Kidney glomerular epithelial cell (primary cell): ENCODE measurements at regions not wholly inside any gene's neighbourhood (a gene's known extent, or its start where the extent isn't known, plus 50 kb on each side); places are given as distances from the start of the nearest gene placed in this dataset.
"Not testable (repeated sequence)": the region's sequence is repeated elsewhere in the genome, so short reads cannot be mapped to it uniquely, and the experiment has no call there.

Experiments used
- DNase-seq: peaks from one replicate; lab custom pipeline; 2025; lab: John Stamatoyannopoulos, UW

DNA sequence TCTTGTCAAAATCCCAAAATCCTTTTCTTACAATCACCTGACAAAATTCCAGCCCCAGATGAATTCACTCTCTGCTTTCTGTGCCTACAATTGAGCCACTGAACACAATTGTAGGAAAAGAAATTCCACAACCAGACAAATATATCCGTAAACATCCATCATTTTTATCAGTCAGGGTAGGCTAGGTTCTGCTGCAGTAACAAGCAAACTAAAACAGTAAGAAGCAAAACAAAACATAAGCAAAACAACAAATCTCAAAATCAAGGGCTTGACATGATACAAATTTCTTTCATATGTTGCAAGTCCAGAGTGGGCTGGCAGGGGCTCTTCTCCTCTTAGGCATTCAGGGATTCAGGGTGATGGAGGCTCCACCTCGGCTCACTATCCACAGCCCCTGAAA lies 114.2 kb upstream of the MAN2A1 start:
- DNase-seq, result no peak

DNA sequence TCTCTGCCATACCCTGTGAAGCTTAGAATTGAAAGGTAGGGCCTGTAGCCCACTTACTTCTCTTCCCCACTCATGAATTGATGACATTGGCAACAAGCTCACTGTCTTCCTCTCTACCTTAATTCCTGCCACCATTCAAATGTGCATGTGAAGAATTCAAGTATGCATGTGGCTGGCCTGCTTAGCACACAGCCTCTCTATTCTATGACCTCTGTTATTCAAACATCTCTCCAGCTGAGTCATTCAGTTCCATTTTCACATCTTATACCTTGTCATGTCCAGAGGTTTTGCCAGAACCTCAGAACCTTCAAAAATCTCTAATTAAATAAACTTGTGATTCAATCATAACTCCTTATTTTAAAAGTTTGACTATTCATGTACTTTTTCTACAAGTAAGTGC lies 114.7 kb upstream of the MAN2A1 start:
- DNase-seq, result no peak

DNA sequence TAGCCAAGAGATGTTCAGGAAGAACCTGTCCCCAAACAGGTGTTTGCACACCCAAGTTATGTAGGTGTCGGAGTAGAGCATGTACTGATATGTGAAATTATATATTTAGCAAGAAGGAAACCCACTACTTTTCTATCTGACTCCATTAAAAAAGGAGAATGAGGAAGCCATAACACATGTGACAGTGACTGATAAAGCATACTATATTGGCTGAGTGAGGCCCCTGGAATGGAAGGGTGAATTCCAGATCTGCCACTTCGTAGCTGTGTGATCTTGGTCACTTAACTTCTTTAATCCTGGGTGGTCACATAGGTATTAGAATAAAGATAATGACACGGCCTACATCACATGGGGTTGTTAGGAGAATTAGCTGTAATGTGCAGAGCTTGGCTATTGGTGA lies 116.0 kb upstream of the MAN2A1 start:
- no peak for DNase-seq

DNA sequence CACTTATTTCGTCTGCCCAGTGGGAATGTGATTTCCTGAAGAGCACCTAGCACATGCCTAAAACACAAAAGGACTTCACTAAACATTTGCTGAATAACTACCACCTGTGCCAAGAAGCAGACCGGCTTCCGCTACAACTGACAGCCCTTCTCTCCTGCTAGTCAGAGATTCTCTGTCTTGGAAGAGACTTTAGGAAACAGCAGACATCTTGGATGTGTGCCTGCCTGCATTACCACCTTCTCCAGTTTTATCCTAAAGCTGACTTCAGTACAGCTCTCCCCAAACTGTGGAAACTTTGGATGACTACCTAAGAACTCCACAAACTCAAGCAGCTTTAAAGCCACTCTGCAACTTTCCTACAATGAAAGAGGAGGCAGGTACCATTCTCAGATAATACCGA lies 116.5 kb upstream of the MAN2A1 start:
- no peak for DNase-seq

DNA sequence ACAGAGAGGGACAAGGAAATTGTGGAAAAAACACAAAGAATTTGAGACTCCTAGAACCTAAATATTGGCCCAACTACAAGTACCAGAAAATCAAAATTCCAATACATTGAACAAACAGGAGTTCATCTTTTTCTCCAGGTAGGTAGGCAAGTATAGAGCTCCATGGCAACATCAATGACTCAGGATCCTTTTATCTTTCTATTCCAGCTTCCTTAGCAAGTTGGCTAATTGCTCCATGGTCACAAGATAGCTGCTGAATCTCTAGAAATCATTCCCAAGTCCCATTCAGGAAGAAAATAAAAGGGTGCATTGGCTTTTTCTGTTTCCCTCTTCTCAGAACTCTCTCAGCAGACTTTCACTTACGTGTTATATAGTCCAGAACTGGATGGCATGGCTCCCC lies 117.9 kb upstream of the MAN2A1 start:
- DNase-seq, result no peak

DNA sequence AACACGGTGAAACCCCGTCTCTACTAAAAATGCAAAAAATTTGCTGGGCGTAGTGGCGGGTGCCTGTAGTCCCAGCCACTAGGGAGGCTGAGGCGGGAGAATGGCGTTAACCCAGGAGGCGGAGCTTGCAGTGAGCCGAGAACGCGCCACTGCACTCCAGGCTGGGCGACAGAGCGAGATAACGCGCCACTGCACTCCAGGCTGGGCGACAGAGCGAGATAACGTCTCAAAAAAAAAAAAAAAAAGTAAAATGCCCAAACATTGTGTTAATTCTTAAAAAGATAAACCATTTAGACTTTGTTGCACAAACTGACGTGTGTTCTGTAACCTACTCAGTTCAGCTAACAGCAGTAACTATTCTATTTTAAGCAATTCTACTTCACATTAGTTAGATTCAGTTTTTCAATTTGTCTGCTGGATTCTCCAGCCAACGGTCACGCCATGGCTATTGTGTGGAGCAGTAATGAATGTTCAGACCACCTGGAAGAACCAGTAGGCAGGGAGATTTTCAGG lies 119.3 kb upstream of the MAN2A1 start:
- no peak for DNase-seq

DNA sequence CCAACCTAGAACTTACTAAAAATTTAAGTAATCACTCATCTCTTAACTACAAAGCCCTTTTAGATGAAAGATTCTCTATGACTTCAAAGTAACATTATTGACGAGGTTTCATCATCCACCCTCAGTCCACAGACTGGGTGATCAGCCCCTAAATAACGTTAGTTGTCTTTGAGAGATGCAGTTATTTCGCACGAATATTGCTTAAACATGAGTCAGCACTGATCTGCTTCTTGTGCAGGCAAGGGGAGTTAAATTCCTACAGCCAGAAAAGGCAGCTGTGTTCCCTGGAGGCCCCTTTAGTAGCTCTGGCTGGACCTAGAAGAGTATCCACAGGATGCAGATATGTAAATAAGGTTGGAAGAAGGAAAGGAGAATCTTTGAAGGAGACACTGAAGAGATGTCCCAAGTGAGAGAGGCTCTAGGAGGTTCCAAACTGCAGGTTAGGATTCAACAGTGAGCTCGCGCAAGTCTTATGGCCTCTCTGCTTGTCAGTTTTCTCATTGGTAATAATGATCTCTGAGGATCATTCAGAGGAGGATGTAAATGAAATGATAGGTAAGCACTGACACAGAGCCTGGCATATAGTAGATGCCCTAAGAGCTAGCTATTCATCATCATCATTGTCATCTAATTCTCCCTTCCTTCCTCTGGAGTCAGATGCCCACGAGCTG lies 122.2 kb upstream of the MAN2A1 start:
- DNase-seq, result no peak

DNA sequence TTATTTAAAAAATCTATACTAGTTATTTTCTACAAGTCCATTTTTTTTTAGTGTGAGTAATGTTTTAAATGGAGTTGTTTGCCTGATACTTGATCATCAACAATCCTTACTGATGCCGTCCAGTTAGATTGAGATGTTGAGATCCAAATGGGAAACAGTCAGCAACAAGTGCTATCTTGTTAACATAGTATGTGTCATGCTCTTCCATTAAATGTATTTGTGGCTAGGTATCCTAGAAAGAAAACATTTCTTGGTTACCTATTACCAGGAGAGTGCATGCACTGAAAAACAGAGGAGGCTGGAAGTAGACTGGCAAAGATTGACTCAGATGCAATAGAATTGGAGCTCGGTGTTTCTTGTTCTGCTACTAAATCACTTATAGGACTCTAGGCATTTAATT lies 123.4 kb upstream of the MAN2A1 start:
- peak; percentile 7 for DNase-seq

DNA sequence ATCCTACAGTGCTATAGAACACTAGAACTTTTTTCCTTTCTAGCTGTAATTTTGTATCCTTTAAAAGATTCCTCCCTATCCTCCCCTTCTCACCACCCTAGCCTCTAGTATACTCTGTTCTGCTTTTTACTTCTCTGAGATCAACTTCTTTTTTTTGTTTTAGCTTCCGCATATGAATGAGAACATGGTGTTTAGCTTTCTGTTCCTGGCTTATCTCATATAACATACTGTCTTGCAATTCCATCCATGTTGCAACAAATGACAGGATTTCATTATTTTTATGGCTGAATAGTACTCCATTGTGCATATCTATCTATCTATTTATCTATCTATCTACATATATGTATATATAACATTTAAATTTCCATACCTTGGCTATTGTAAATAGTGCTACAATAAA lies 126.0 kb upstream of the MAN2A1 start:
- DNase-seq, result no peak

DNA sequence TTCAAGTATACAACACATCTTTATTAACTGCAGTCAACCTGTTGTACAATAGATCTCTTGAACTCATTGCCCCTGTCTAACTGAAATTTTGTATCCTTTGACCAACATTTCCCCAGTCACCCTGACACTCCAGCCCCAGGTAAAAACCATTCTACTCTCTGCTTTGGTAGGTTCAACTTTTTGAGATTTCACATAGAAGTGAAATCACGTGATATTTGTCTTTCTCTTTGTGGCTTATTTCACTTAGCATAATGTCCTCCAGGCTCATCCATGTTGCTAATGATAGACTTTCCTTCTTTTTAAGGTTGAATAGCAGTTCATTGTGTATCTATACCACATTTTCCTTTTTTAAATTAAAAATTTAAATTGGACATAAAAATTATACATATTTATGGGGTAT lies 126.5 kb upstream of the MAN2A1 start:
- DNase-seq, result no peak

DNA sequence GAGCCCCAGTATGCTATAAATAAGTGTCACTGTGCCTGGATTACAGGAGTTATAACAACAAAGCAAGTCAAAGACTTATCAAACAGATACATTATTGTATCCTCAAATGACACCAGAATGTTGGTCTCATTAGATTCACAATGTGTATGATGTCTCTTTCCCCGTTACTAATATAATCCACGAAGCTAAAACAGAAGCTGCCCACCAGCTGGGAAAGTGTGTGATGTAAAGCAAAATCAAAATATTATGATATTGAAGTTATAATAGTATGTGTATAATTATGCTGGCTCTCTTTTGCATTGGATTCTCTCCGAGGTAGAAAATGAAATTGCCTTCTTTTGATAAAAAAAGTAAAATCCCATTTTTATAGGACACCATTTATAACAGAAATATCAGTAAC lies 127.3 kb upstream of the MAN2A1 start:
- DNase-seq, result no peak

DNA sequence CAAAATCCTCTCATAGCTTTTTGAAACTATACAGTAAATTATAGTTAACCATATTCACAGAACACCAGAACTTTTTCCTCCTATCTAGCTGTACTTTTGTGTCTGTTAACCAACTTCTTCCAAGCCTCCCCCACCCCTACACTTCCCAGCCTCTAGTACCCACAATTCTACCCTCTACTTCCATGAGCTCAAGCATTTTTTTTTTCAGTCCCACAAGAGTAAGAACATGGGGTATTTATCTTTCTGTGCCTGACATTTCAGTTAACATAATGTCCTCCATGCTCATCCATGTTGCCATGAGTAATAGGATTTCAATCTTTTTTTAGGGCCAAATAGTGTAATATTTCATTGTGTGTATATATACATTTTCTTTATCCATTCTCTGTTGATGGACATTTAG lies 128.3 kb upstream of the MAN2A1 start:
- no peak for DNase-seq

DNA sequence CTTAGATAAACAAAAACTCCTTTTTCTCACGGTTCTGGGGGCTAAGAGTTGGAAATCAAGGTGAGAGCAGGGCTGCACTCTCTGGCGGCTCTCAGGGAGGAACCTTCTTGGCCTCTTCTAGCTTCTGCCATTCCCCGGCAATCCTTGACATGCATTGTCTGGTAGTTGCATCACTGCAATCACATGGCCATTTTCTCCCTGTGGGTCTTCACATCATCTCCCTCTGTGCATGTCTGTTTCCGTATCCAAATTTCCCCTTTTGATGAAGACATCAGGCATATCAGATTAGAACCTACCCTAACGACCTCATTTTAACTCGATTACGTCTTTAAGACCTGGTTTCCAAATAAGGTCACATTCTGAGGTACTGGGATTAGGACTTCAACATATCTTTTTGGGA lies 129.2 kb upstream of the MAN2A1 start:
- DNase-seq, result no peak

DNA sequence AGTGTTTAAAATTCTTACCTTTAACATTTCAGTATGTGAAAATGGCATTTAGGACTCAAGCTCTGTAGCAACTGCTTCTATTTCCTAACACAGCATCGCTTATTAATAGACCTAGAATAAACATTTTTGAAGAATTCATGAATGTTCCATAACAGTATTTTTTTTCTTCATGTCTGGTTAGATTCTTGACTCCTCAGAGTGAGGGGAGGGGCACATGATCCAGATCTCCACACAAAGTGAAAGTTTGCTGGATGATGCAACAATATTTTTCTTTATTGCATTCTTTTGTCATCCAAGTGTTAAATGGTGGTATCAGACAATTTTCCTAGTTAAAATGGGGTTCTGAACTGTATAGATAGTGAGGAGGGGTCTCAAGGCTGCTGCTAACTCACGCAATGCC lies 130.8 kb upstream of the MAN2A1 start:
- no peak for DNase-seq

DNA sequence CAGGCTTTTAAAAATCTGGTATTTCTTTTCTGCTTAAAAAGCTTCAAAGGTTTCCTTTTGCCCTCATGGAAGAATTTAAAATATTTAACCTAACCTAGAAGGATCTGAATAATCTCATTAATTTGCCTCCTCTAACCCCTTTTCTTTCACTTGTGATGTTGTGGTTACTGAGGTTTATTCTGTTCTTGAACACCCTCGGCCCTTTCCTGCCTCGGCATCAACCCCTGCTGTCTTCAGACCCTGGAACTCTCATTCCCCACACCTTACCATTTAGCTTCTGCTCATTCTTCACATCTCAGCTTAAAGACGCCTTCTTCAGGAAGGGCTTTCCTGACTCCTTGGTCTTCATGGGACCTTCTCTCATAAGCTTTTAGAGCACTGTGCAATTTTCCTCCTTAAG lies 131.4 kb upstream of the MAN2A1 start:
- no peak for DNase-seq

DNA sequence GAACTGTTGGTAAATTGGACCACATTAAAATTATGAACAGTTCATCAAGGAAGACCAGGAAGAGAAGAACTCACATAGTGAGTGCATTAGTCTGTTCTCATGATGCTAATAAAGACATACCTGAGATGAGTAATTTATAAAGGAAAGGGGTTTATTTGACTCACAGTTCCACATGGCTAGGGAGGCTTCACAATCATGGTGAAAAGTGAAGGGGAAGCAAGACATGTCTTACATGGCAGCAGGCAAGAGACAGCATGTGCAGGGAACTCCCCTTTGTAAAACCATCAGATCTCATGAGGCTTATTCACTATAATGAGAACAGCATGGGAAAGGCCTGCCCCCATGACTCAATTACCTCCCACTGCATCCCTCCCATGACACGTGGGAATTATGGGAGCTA lies 135.9 kb upstream of the MAN2A1 start:
- no peak for DNase-seq

DNA sequence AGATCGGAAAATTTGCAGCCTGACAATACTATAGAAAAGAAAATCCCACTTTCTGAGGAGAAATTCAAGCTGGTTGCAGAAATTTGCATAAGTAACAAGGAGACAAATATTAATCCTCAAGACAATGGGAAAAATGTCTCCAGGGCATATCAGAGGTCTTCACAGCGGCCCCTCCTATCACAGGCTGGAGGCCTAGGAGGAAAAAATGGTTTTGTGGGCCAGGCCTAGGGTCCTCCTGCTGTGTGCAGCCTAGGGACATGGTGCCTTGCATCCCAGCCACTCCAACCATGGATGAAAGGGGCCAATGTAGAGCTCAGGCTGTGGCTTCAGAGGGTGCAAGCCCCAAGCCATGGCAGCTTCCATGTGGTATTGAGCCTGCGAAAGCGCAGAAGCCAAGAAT lies 138.5 kb upstream of the MAN2A1 start:
- not testable (repeated sequence) for DNase-seq

DNA sequence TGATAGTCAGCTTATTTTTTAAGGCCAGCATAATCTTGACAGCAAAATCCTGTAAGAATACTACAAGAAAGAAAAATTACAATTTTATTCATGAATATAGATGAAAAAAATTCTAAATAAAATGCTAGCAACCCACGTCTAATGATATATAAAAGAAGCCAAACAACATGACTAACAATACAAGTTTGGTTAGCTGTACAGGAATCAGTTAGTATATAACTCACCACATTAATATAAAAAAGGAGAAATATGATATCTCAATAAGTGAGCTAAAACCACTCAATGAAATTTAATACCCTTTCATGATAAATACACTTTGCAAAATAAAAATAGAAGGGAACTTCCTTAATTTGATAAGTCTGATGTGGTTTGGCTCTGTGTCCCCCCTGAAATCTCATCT lies 139.7 kb upstream of the MAN2A1 start:
- DNase-seq, result no peak

DNA sequence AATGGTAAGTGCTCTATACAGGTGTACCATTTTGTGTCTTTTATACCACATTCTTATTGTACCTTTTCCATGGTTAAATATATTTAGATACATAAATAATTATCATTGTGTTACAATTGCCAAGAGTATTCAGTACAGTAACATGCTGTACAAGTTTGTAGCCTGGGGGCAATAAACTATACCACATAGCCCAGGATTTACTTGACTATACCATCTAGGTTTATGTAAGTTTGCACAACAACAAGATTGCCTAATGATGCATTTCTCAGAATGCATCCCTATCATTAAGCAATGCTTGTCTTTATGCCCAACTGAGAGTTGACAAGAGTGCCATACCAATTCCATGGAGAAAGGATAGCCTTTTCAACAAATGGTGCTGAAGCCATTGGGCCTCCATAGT lies 136.7 kb upstream of the PJA2 start:
- no peak for DNase-seq

DNA sequence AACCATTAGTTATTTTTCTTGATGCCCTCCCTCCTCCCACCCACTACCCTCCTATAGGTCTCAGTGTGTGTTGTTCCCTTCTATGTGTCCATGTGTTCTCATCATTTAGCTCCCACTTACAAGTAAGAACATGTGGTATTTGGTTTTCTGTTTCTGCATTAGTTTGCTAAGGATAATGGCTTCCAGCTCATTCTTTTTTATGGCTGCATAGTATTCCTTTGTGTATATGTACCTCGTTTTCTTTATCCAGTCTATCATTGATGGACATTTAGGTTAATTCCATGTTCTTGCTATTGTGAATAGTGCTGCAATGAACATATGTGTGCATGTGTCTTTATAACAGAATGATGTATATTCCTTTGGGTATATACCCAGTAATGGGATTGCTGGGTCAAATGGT lies 135.1 kb upstream of the PJA2 start:
- not testable (repeated sequence) for DNase-seq

DNA sequence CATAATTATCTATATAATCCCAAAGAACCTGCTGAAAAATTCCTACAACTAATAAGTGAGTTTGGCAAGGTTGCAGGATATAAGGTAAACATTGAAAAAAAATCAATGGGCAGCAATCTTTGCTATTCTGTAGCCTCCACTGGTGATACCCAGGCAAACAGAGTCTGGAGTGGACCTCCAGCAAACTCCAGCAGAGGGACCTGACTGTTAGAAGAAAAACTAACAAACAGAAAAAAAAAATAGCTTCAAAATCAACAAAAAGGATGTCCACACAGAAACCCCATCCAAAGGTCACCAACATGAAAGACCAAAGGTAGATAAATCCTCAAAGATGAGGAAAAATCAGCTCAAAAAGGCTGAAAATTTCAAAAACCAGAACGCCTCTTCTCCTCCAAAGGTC lies 128.9 kb upstream of the PJA2 start:
- DNase-seq, result not testable (repeated sequence)

DNA sequence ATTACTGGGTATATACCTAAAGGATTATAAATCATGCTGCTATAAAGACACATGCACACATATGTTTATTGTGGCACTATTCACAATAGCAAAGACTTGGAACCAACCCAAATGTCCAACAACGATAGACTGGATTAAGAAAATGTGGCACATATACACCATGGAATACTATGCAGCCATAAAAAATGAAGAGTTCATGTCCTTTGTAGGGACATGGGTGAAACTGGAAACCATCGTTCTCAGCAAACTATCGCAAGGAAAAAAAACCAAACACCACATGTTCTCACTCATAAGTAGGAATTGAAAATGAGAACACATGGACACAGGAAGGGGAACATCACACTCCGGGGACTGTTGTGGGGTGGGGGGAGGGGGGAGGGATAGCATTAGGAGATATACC lies 125.3 kb upstream of the PJA2 start:
- not testable (repeated sequence) for DNase-seq

DNA sequence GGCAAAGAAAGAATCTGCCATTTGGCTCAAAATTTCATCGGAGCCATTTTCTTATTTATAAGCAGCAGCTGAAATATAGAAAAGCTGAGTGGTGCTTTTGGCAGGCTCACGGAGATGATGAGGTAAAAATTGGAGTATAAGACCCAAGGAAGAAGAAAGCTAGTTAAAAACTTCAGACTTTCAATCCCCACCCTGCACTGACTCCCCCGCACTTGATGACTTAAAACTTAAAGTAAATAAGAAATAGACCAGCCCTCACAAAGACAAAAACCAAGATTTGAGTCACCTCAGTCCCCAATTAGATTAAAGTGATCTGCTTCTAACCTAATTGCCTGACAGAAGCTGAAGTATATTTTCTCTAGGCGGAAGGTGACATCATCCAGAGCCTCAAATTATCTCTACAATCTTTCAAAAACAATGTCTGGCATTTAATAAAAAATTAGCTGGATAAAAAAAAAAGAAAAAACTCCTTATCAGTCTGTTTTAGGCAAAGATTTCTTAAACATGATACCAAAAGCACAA lies 124.0 kb upstream of the PJA2 start:
- DNase-seq, result no peak

DNA sequence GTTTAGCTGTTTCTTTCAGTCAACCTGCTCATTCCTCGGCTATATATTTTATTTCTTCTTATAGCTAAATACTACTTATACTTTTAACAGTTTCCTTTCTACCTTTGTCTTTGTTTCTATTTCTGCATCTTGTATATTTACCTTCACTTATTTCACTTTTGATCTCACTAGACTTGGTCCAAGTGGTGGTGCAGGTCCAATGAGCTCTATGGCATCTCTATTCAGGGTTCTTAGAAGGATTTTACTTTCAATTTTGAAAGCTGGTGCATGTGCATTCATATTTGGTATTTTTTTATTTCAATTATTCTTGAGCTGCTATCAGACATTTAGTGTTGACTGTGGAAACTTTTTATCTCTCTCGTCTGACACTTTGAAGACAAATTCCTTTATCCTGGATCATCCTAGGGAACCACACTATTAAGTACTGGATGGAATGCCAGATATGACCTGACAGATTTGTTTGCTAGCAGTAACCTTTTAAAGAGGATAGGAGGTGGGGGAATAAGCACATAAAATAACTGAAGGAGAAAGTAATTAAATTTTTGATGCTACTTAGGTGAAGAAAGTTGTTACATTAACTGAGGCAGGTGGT lies 123.1 kb upstream of the PJA2 start:
- no peak for DNase-seq
